ENCODE measurements at regions not wholly inside any gene's neighbourhood (a gene's known extent, or its start where the extent isn't known, plus 50 kb on each side); places are given as distances from the start of the nearest gene placed in this dataset.

GRCh38 chr2:58939388-58939787 is 698.3 kb upstream of the FANCL start:
- TF ChIP-seq EZH2 (IDR thresholded peaks at IDR 0.05; ENCODE audit: insufficient read depth, poor library complexity, severe bottlenecking) (no peak), EZH2phosphoT487 (IDR thresholded peaks at IDR 0.05; ENCODE audit: insufficient read depth, low read depth) (no peak)

Data from GM23248 (cell line).